ENCODE measurements at regions not wholly inside any gene's neighbourhood (a gene's known extent, or its start where the extent isn't known, plus 50 kb on each side); places are given as distances from the start of the nearest gene placed in this dataset.

DNA sequence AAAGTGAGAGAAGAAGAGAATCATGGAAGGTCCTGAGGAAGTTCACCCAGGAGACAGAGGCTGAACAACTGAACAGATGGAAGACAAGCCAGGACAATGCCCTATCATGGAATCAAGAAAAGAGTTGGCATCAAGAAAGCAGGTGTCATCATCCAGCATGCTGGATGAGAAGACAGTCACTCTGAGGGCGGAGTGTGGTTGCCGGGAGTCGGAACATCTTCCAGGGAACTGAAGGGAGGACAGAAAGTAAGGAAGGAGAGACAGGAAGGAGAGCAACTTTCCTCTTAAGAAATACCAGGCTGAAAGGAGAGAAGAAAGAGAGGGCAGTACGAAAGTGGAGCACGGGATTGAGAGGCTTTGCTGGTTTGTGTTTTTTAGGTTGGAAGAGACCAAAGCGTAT is 654.5 kb upstream of the CELF2 start:
- no peak for DNase-seq

DNA sequence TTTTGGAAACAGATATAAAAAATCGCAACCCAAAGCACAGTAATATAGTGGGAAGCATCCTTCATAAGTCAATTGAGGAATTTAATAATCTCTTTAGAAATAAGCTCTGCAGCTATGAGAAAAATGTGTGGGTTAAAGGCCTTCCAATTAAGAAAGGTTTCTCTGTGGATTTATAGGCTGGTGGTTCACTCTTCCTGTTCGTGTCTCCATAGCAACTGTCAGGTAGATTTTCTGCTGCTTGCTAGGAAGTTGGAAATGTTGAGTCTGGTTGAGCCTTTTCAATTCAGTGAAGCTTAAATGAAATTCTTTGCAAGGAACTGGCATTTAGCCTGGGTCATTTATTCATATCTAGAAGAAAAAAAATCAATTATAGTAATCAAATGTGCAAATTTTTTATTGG is 652.8 kb upstream of the CELF2 start:
- DNase-seq, result no peak

DNA sequence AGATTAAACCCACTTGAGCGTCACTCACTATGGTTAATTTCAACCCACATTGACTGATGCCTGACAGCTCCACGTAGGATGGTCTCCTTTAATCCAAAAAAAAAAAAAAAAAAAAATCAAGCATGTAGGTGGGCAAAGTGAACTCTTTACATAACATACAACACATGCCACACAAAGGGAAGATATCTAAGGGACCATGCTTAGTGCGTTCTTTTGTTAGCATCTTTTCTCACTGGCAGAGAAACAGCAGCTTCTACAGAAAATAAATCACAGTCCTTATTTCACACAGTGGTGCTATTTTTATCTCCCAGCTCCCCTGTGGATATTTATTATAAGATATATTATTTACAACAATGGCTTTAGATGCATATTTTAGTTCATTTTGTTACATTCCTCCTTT is 652.0 kb upstream of the CELF2 start:
- no peak for DNase-seq

DNA sequence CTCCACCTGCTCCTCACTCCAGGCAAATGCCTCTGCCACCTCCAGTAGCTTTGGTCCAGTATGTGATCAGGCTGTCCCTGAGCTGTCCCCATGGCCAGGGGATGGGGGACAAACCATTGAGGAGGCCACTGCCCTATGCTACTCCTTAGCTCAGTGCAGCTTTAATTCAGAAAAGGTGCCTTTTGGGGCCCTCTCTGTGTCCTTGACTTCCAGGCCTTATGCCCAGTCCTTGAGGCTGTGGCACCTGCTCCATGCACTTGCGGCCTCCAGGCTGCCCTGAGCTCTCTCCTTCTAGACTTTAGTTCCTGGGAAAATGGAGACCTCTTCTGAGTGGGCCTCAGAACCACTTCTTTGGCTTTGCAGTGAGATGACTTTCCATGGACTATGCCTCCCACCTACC is 650.8 kb upstream of the CELF2 start:
- DNase-seq, result no peak

DNA sequence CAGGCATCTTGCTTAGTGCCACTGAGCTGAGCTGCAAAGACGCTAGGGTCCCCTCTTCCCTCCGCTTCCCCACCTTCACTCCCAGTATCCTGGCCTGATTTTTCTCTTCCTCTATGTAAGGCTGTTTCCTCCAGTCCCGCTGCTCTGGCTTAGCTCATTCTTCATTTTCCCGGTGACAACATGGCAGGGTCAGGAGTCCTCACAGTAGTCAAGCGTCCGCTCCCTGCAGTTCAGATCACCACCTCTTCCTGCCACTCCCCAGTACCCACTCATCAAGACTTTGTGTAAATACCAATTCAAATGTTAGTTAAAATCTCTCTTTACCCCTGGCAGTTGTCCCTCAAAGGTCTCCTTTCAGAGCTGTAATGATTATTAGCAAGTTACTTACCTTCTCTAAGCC is 650.4 kb upstream of the CELF2 start:
- no peak for DNase-seq

DNA sequence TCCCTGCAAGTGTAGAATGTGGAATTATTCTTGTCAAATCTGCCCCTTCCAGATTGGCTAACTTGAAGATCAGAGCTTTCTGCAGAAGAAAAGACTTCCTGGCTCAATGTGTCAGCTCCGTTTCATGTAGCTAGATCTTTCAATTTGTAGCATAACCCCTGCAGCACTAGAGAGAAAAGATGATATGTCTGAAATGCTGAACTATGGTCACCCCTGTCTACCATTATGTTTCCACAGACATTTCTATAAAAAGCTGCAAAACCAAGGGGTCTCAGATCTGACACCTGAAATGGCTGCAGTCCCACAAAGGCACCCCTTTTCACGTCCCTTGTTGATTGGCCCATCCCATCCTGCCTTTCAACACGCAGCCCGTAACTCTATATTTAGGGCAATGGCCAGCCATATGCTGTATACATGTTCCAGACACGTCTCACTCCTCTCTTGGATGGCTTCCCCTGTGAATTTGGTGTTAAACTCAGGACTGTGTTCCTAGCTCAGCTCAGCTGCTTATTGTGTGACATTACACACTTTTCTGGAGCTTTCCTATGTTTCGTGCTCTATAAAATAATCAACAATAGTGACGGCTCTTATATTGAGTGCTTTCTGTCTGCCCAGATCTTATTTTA is 648.6 kb upstream of the CELF2 start:
- no peak for DNase-seq

DNA sequence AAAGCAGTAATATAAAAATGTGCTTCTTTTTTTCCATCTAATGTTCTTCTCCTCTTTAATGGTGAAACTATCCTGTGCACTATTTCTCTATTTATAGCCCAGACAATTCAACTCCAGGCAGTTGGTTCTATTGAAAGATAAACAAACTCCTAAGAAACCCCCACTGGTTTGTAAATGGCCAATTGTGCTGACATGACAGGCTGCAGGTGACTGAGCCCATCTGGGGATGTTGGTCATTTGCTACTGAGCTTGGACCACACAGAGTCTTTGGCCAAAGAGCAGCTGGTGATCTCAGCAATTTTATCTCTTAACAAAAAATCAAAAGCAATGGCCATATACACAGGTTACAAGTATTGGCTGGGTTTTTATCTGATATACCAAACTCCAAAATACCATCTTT is 631.8 kb upstream of the CELF2 start:
- no peak for DNase-seq

DNA sequence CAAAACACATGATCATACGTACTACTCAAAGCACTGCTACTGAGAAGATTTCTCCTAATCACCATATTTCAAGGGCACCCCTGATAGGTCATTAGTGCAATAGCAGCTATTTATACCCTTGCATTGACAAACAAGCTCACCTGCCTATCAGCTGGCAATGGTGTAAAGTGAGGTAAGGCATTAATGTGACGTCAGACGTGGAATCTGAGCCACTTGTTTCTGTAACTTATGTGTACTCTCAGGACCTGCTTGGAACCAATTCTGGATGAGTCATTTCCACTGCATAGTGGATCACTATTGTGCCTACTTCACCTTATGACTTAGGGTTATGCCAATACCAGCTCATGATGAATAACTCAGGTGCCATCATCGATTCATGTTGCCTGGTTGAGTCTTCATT is 628.5 kb upstream of the CELF2 start:
- no peak for DNase-seq

DNA sequence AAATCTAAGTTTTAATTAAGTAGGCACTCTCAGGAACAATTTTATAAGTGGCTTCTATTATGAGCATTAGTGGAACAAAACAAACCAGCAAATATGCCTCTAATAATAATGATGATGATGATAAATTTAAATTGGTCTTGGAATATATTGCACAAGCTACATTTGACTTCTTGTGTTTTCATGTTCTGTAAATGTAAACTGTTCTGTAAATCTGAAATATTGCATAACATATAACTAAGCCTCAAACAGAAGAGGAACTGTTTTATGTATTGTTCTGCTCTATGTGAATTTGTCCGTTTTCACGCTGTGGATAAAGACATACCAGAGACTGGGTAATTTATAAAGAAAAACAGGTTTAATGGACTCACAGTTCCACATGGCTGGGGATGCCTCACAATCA is 625.2 kb upstream of the CELF2 start:
- no peak for DNase-seq

DNA sequence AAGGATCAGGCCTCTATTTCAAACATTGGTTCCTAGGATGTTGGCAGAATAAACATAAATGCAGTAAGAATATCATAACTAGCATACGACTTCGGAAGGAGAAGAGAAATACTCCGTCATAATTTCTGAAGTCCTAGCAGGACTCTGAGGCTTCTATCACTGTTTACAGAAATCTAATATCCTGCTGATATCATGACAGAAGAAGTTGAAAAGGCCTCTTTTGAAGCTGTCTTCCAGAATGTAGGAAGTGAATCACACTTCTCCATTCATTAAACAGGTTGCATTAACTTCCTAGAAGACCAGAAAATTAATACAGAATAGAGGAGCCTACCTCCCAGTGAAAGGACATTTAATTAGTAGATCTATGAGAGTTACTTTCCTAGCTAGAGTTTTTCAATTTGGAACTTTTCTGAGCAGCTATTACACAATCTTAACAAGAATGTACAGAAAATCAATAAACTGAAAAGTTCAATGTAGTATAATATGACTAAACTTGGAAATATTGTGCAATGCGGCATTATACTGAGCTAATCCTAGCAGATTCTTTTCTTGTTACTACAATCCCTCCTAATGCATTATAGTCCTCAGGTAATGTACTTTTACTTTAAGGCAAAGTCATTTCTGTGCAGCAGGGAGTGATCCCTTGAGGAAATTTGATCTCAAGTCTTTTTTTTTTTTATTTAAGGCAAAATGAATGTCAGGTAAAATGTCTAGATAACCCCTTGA is 622.6 kb upstream of the CELF2 start:
- no peak for DNase-seq

DNA sequence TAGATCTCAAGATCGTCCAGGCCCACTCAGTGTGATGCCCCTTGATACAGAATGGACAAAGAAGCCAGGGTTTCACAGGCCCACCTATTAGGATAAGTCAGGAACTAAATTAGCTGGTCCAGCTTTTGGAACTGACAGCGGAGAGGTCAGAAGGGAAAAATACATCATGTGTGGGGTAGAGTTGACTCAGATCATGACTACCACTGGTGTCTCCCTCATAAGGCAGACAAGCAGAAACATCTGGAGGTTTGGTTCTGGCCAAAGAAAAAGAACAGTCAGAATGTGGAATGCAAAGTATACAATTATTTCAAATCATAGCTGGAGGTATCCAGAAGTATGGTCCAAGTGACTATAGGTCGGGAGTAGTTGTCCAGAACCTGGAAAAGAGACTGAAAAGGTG is 621.1 kb upstream of the CELF2 start:
- DNase-seq, result no peak

DNA sequence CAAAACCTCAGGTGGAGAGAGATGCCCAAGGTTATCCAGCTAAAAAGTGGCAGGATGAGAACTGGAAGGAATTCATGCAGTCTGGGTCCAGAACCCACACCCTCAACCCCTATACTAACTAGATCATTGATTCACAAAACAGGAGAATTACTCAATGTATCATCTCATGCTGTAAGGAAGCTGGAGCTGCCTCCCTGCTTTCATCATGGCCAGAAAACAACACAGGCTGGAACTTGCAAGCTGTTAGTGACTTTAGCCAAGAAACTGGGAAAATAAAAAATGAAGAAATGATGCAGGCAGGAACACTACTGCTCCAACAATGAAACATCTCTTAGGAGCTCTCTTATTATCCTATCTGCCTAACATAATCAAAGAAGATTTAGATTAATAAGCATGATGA is 619.8 kb upstream of the CELF2 start:
- no peak for DNase-seq

DNA sequence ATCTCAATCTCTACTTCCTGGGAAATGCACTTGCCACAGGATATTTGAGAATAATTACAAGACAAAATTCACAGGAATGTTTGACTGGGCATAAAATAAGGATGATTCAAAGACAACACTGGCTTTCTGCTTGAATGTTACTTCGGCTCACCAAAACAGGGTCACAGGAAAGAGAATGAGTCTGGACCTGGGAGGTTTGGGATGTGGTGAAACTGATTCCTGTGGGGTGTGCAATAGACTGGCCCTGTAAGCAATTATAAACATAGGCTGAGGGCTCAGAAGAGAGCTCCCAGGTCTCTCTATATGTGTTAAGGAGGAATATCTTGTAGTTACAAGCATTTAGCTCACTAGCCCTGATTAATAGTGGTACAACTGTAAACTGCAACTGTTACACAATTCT is 613.9 kb upstream of the CELF2 start:
- no peak for DNase-seq

DNA sequence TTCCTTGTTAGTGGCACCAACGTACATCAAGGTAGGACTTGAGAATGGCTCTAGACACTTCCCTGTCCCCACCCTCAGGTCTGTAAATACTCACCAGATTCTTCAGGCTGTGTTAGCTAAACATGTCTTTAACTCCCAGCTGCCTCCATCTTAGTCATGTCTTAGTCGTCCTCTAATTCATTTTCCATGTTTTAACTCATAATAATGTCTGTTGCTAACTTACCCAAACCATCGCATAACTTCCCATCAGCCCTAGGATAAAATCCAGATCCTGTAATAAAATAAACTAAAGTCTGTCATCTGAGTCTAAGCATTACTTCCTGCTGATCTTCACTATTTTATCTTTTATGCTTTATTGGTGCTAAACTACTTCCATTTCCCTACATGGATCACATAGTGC is 600.0 kb upstream of the CELF2 start:
- DNase-seq, result no peak

DNA sequence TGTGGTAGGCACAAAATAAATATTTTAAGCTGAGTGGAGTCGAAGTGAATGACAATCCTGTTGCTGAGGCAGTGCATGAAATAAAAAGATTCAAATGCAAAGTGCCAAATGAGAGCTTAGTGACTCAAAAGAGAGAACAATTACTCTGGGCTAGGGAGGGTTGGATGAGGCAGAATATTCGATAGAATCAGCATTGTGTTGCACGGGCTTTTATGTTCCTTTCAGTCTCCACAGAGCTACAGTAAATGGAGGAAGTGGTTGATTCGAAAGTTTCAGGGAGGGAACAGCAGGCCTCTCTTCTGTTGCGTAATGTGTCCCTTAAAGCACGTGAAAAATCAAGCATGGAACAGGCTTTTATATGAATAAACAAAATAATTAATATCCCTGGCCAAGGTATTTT is 599.3 kb upstream of the CELF2 start:
- no peak for DNase-seq

DNA sequence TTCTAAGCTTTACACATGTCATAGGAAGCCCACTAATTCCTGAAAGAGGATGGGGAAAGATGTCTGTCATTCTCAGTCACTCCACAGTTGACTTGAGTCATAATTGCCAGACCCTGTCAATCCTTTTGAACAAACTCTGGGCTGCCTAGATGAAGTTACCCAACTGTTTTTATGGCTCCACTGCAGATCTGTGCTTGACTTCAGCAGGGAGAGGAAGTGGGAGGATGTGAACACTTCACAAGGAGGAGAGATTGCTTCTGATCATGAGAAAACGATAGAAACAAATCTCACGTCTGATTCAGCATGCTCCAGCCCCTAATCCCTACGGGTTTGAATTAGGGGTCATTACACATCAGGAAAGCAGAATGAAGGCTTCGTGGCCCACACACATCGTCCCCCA is 596.6 kb upstream of the CELF2 start:
- DNase-seq, result no peak

DNA sequence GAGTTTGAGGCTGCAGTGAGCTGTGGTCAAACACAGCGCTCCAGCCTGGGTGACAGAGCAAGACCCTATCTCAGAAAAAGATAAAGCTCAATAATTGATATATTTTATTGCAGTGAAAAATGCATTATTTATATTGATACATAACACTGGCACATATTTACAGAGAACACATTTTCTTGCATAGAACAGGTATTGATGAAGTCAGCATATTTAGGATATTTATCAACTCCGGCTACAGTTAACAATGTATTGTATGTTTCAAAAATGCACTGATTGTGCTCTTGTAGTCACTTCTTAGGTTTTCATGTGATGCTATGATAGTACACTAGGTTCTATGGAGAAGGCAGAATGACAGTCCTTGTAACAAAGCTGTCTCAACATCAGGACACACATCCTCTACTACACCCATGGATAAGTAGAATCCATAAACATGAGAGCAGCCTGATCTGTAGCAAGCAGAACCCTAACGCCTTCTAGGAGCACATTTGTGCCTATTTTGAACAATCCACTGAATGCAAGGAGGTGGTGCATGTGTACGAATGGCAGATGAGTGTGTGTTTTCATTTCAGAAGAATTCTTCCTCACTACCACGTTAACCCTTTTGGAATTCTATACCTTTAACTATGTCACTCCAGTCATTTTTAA is 586.1 kb upstream of the CELF2 start:
- no peak for DNase-seq

DNA sequence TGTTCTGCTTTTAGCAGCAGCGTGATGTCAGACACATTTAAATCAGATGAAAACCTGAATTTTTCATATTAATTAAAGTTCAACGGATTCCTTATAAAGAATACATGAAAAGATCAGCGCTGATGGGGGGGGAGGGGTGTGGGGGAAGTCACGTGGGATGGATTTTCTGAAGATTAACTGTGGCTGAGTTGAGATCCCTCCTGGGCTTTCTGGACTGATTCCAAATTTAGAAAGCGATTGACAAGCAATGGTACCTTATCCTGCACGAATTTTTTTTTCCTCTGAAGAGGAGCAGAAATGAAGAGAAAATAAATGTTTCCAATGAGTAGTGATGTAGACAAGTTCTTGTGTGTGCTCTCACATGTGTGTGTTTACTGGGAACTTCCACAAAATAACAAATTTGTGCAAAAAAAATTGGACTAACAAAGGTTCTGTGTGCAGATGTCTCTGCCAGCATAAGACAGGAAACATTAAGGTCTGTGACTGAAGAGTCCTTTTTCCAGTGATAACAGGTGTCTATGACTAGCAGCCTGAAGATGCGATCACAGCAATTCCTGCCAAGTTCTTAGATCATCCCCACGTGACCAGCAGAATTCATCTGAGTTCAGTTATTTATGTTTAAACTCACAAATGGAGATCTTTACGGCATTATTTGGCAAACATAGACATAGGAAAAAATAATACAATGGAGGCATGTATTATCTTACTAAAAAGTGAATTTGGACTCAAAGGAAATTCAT is 585.2 kb upstream of the CELF2 start:
- no peak for DNase-seq

DNA sequence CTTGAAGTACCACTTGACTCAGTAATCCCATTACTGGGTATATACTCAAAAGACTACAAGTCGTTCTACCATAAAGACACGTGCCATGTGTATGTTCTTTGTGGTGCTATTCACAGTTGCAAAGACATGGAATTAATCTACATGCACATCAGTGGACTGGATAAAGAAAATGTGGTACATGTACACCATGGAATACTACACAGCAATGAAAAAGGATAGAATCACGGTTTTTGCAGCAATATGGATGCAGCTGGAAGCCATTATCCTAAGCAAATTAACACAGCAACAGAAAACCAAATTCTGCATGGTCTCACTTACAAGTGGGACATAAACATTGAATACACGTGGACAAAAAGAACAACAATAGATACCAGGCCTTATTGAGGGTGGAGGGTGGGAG is 583.4 kb upstream of the CELF2 start:
- no peak for DNase-seq

DNA sequence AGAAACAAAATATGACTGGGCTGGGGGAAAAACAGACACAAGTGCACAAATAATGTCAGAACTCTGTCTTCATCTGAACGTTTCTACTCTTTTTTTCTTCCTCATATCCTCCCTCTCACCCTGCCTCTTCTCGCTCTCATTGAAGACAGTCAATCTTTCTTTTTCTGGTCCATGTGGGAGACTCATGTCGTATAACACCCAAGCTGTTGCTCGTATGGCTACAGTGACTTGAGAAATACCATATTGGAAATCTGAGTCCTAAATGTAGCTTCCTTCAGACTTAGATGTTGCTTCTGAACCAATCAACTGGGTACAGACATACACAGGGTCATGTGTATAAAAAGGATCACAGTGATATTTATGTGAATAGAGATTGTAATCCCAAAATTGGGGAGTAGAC is 579.8 kb upstream of the CELF2 start:
- DNase-seq, result no peak

DNA sequence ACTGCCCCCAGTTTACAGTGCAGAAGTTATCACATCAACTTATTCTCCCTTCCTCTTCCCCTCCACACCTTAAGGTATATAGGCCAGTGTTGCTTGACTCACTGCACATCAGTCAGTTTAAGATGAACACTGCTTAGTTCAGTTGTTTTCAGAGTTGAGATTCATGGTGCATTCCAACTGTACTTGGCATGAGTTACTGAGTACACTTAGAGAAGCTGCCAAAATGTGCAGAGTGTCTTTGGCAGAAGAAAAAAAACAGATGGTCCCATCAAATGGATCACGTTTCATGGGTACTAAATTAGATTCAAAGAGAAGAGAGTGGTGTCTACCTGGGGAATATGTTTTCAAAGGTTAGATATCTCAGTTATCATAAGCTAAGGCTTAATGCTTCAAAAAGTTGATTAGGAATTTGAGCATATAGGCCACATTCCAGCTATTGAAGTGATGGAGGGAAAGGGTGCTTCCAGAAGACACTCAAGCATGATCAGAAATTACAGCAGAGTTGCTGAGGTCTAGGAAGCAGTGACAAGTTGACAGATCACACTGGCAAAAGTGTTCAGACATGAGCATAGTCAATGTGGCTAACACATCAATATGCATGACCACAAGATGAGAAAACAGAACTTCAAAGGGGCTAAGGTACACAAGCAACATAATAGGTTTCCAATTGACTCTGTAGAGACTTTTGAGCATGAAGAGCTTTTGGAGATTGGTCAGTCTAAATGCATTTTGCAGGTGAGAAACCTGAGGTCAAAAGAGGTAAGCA is 579.2 kb upstream of the CELF2 start:
- DNase-seq, result no peak

DNA sequence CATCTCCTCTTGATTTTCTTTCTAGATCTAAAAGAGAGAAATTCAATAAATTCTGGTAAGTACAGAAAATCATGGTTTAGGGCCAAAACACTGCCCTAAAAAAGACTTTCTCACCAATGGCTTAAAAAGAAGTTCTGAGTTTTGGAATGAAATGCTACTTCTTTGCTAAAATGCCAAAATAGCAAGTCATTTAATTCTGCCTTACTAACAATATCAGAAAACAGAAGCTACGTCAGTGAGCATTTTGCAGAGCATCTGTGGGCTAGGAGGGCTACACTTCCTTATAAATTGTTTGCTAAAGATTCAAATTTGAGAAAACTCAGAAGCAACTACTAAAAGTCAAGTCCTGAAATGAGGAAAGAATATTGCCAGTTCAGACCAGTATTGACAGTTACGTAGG is 560.8 kb upstream of the CELF2 start:
- DNase-seq, result no peak

DNA sequence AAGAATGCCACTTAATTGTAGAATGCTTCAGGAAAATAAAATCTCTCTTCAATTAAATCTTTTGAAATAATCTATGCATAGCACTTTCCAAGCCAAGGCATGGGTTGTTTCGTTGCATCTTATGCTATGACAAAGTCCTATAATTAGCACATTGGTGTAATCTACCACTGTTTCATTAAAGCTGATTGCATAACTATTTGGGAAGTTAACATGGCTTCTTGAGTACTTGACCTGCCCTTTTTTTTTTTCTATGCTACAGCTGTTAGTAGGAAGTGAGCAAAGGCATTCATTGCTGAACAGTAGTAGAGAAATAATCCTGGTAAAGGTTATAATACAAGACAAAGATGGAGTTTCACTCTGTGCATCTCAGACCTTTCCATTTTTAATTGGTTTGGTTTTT is 557.2 kb upstream of the CELF2 start:
- DNase-seq, result no peak
